Hepatocyte (in vitro differentiated cells): ENCODE measurements at regions not wholly inside any gene's neighbourhood (a gene's known extent, or its start where the extent isn't known, plus 50 kb on each side); places are given as distances from the start of the nearest gene placed in this dataset.

ENCODE experiments used
- DNase-seq: peaks from one replicate; pipeline ENCODE4 v3.0.0-alpha.2; 2016; ENCODE audit warnings: low spot score
- H2AFZ ChIP-seq: fragments of 200-600 bp; sonication (generic); 2 replicates; pipeline ENCODE4 v1.6.0; 2016; ENCODE audit warnings: antibody characterized with exemption, mild to moderate bottlenecking
- H3K27ac ChIP-seq: fragments of 200-600 bp; sonication (generic); 2 replicates; pipeline ENCODE4 v1.5.1; 2016; ENCODE audit warnings: mild to moderate bottlenecking
- H3K27me3 ChIP-seq: fragments of 200-600 bp; sonication (generic); 2 replicates; pipeline ENCODE4 v1.6.1; 2016
- H3K36me3 ChIP-seq: fragments of 200-600 bp; sonication (generic); replicated peaks from 2 replicates; pipeline ENCODE4 v1.5.1; 2016; ENCODE audit warnings: low read depth; ENCODE audit not compliant: insufficient read depth
- H3K4me1 ChIP-seq: fragments of 200-600 bp; sonication (generic); 2 replicates; pipeline ENCODE4 v1.5.1; 2016; ENCODE audit warnings: mild to moderate bottlenecking, moderate library complexity; ENCODE audit not compliant: insufficient read depth
- H3K4me2 ChIP-seq: fragments of 200-600 bp; sonication (generic); 2 replicates; pipeline ENCODE4 v1.6.0; 2016
- H3K4me3 ChIP-seq: fragments of 200-600 bp; sonication (generic); 2 replicates; pipeline ENCODE4 v1.5.1; 2016; ENCODE audit warnings: mild to moderate bottlenecking
- H3K79me2 ChIP-seq: fragments of 200-600 bp; sonication (generic); 2 replicates; pipeline ENCODE4 v1.6.0; 2017; ENCODE audit warnings: mild to moderate bottlenecking
- H3K9me2 ChIP-seq: fragments of 200-600 bp; sonication (generic); replicated peaks from 2 replicates; pipeline ENCODE4 v1.6.0; 2017; ENCODE audit warnings: mild to moderate bottlenecking; ENCODE audit not compliant: insufficient read depth
- H3K9me3 ChIP-seq: fragments of 200-600 bp; sonication (generic); 2 replicates; pipeline ENCODE4 v1.5.1; 2016; ENCODE audit warnings: low read depth, mild to moderate bottlenecking
- H4K20me1 ChIP-seq: fragments of 200-600 bp; sonication (generic); 2 replicates; pipeline ENCODE4 v1.6.0; 2016; ENCODE audit warnings: mild to moderate bottlenecking; ENCODE audit not compliant: insufficient read depth, poor library complexity, severe bottlenecking
- CTCF ChIP-seq: fragments of 200-600 bp; sonication (generic); IDR thresholded peaks from 2 replicates; pipeline ENCODE4 v1.5.1; 2016; ENCODE audit warnings: antibody characterized with exemption, mild to moderate bottlenecking; ENCODE audit not compliant: poor library complexity
- EZH2 ChIP-seq: fragments of 200-600 bp; sonication (generic); IDR thresholded peaks from 2 replicates; pipeline ENCODE4 v1.6.1; 2016; ENCODE audit warnings: antibody characterized with exemption, mild to moderate bottlenecking, borderline replicate concordance
- EZH2phosphoT487 ChIP-seq: fragments of 200-600 bp; sonication (generic); IDR thresholded peaks from one replicate; pipeline ENCODE4 v1.6.1; 2018; ENCODE audit warnings: antibody characterized with exemption, mild to moderate bottlenecking, low read depth, moderate library complexity; ENCODE audit not compliant: unreplicated experiment, severe bottlenecking
- WGBS: methylation state at CpG from one replicate; pipeline ENCODE4 v1.1.6; 2016; ENCODE audit warnings: low lambda C conversion rate; ENCODE audit errors: missing lambda C conversion rate; 5-methylcytosine and 5-hydroxymethylcytosine counted together

- Histone ChIP-seq H3K9me3 (no peaks in the 10 kb centered on the region), H4K20me1 (no peaks in the 10 kb centered on the region), H3K79me2 (no peaks in the 10 kb centered on the region), H3K36me3 (no peaks in the 10 kb centered on the region), H3K27me3 (no peaks in the 10 kb centered on the region), H3K4me2 (no peak overlapping the region), H2AFZ (no peak overlapping the region), H3K27ac (no peak overlapping the region), H3K4me3 (no peak overlapping the region), H3K4me1 (no peaks in the 10 kb centered on the region), H3K9me2 (no peaks in the 10 kb centered on the region)
- DNase-seq: no peak
- 100% methylated on average over 1 of the region's 1 CpG for WGBS
- TF ChIP-seq CTCF: no peak
- TF ChIP-seq EZH2: no peak
- no peak for TF ChIP-seq EZH2phosphoT487
These were observed 230.5 kb downstream of the AEBP2 start for GRCh38 chr12:19669793-19670192.

GRCh38 chr12:19671695-19672094 lies 232.4 kb downstream of the AEBP2 start:
- Histone ChIP-seq H3K4me3 (no peak overlapping the region), H3K36me3 (no peaks in the 10 kb centered on the region), H3K79me2 (no peaks in the 10 kb centered on the region), H3K4me2 (no peak overlapping the region), H3K9me2 (no peaks in the 10 kb centered on the region), H4K20me1 (no peaks in the 10 kb centered on the region), H3K9me3 (no peaks in the 10 kb centered on the region), H3K27me3 (no peaks in the 10 kb centered on the region), H3K27ac (no peak overlapping the region), H3K4me1 (no peaks in the 10 kb centered on the region), H2AFZ (no peak overlapping the region)
- no peak for DNase-seq
- no peak for TF ChIP-seq EZH2
- TF ChIP-seq CTCF: no peak
- TF ChIP-seq EZH2phosphoT487: no peak

GRCh38 chr12:19674437-19674836 lies 235.1 kb downstream of the AEBP2 start:
- WGBS: 65% methylated on average over 3 of the region's 3 CpGs

More at GRCh38 chr12:19674437-19674836, 235.1 kb downstream of the AEBP2 start:
- Histone ChIP-seq H2AFZ (no peak overlapping the region), H3K4me3 (no peak overlapping the region), H3K9me2 (no peaks in the 10 kb centered on the region), H3K27me3 (no peaks in the 10 kb centered on the region), H3K4me2 (no peak overlapping the region), H3K4me1 (no peaks in the 10 kb centered on the region), H3K36me3 (no peaks in the 10 kb centered on the region), H3K9me3 (no peaks in the 10 kb centered on the region), H4K20me1 (no peaks in the 10 kb centered on the region), H3K27ac (no peak overlapping the region), H3K79me2 (no peaks in the 10 kb centered on the region)
- no peak for TF ChIP-seq EZH2phosphoT487
- TF ChIP-seq CTCF: no peak
- no peak for TF ChIP-seq EZH2
- no peak for DNase-seq
